ENCODE measurements at regions not wholly inside any gene's neighbourhood (a gene's known extent, or its start where the extent isn't known, plus 50 kb on each side); places are given as distances from the start of the nearest gene placed in this dataset.

- no peaks in the 10 kb centered on the region for H3K27me3 ChIP-seq (ENCODE audit: insufficient read depth, low read length)
- H3K4me1 ChIP-seq (ENCODE audit: insufficient read depth, low read length), result no peaks in the 10 kb centered on the region
- no peaks in the 10 kb centered on the region for H3K9me3 ChIP-seq (ENCODE audit: low read depth, low read length)
- H3K4me3 ChIP-seq (ENCODE audit: low read length), result no peak overlapping the region
Observed at GRCh38 chr3:116977441-116977840, 267.9 kb downstream of the TUSC7 start.

- Histone ChIP-seq H3K27me3 (ENCODE audit: insufficient read depth, low read length) (no peaks in the 10 kb centered on the region), H3K9me3 (ENCODE audit: low read depth, low read length) (no peaks in the 10 kb centered on the region), H3K4me3 (ENCODE audit: low read length) (no peak overlapping the region), H3K4me1 (ENCODE audit: insufficient read depth, low read length) (no peaks in the 10 kb centered on the region)
Observed at GRCh38 chr3:116980099-116980498, 270.5 kb downstream of the TUSC7 start.

GRCh38 chr3:116981089-116981488 is 271.5 kb downstream of the TUSC7 start:
- Histone ChIP-seq H3K4me1 (ENCODE audit: insufficient read depth, low read length) (no peaks in the 10 kb centered on the region), H3K4me3 (ENCODE audit: low read length) (no peak overlapping the region), H3K27me3 (ENCODE audit: insufficient read depth, low read length) (no peaks in the 10 kb centered on the region), H3K9me3 (ENCODE audit: low read depth, low read length) (no peaks in the 10 kb centered on the region)

GRCh38 chr3:116984301-116984700 is 274.7 kb downstream of the TUSC7 start:
- H3K9me3 ChIP-seq (ENCODE audit: low read depth, low read length), result no peaks in the 10 kb centered on the region

GRCh38 chr3:116994351-116994879 is 284.8 kb downstream of the TUSC7 start:
- no peaks in the 10 kb centered on the region for H3K9me3 ChIP-seq (ENCODE audit: low read depth, low read length)
- H3K4me3 ChIP-seq (ENCODE audit: low read length), result no peak overlapping the region

More at GRCh38 chr3:116984301-116984700, 274.7 kb downstream of the TUSC7 start:
- no peaks in the 10 kb centered on the region for H3K4me1 ChIP-seq (ENCODE audit: insufficient read depth, low read length)
- H3K4me3 ChIP-seq (ENCODE audit: low read length), result no peak overlapping the region
- H3K27me3 ChIP-seq (ENCODE audit: insufficient read depth, low read length), result no peaks in the 10 kb centered on the region

GRCh38 chr3:117003501-117003900 is 293.9 kb downstream of the TUSC7 start:
- Histone ChIP-seq H3K9me3 (ENCODE audit: low read depth, low read length) (no peaks in the 10 kb centered on the region), H3K4me3 (ENCODE audit: low read length) (no peak overlapping the region), H3K4me1 (ENCODE audit: insufficient read depth, low read length) (no peaks in the 10 kb centered on the region), H3K27me3 (ENCODE audit: insufficient read depth, low read length) (no peaks in the 10 kb centered on the region)

More at GRCh38 chr3:116994351-116994879, 284.8 kb downstream of the TUSC7 start:
- no peaks in the 10 kb centered on the region for H3K27me3 ChIP-seq (ENCODE audit: insufficient read depth, low read length)
- H3K4me1 ChIP-seq (ENCODE audit: insufficient read depth, low read length), result no peaks in the 10 kb centered on the region

- Histone ChIP-seq H3K27me3 (ENCODE audit: insufficient read depth, low read length) (no peaks in the 10 kb centered on the region), H3K4me1 (ENCODE audit: insufficient read depth, low read length) (no peaks in the 10 kb centered on the region), H3K4me3 (ENCODE audit: low read length) (no peak overlapping the region), H3K9me3 (ENCODE audit: low read depth, low read length) (no peaks in the 10 kb centered on the region)
Observed at GRCh38 chr3:117005274-117005673, 295.7 kb downstream of the TUSC7 start.

GRCh38 chr3:117005911-117006522 is 296.4 kb downstream of the TUSC7 start:
- Histone ChIP-seq H3K9me3 (ENCODE audit: low read depth, low read length) (no peaks in the 10 kb centered on the region), H3K4me1 (ENCODE audit: insufficient read depth, low read length) (no peaks in the 10 kb centered on the region), H3K4me3 (ENCODE audit: low read length) (no peak overlapping the region), H3K27me3 (ENCODE audit: insufficient read depth, low read length) (no peaks in the 10 kb centered on the region)

- Histone ChIP-seq H3K27me3 (ENCODE audit: insufficient read depth, low read length) (no peaks in the 10 kb centered on the region), H3K4me1 (ENCODE audit: insufficient read depth, low read length) (no peaks in the 10 kb centered on the region), H3K4me3 (ENCODE audit: low read length) (no peak overlapping the region)
Observed at GRCh38 chr3:117010318-117010717, 300.7 kb downstream of the TUSC7 start.

GRCh38 chr3:117011687-117012250 is 302.2 kb downstream of the TUSC7 start:
- Histone ChIP-seq H3K4me1 (ENCODE audit: insufficient read depth, low read length) (no peaks in the 10 kb centered on the region), H3K9me3 (ENCODE audit: low read depth, low read length) (no peaks in the 10 kb centered on the region), H3K4me3 (ENCODE audit: low read length) (no peak overlapping the region), H3K27me3 (ENCODE audit: insufficient read depth, low read length) (no peaks in the 10 kb centered on the region)

More at GRCh38 chr3:117010318-117010717, 300.7 kb downstream of the TUSC7 start:
- no peaks in the 10 kb centered on the region for H3K9me3 ChIP-seq (ENCODE audit: low read depth, low read length)

GRCh38 chr3:117016378-117016777 is 306.8 kb downstream of the TUSC7 start:
- H3K4me3 ChIP-seq (ENCODE audit: low read length), result no peak overlapping the region
- no peaks in the 10 kb centered on the region for H3K9me3 ChIP-seq (ENCODE audit: low read depth, low read length)
- H3K4me1 ChIP-seq (ENCODE audit: insufficient read depth, low read length), result no peaks in the 10 kb centered on the region
- no peaks in the 10 kb centered on the region for H3K27me3 ChIP-seq (ENCODE audit: insufficient read depth, low read length)

GRCh38 chr3:117017135-117017894 is 307.7 kb downstream of the TUSC7 start:
- Histone ChIP-seq H3K4me1 (ENCODE audit: insufficient read depth, low read length) (no peaks in the 10 kb centered on the region), H3K9me3 (ENCODE audit: low read depth, low read length) (no peaks in the 10 kb centered on the region), H3K4me3 (ENCODE audit: low read length) (no peak overlapping the region), H3K27me3 (ENCODE audit: insufficient read depth, low read length) (no peaks in the 10 kb centered on the region)

GRCh38 chr3:117018655-117019054 is 309.1 kb downstream of the TUSC7 start:
- no peak overlapping the region for H3K4me3 ChIP-seq (ENCODE audit: low read length)
- no peaks in the 10 kb centered on the region for H3K4me1 ChIP-seq (ENCODE audit: insufficient read depth, low read length)
- no peaks in the 10 kb centered on the region for H3K27me3 ChIP-seq (ENCODE audit: insufficient read depth, low read length)
- no peaks in the 10 kb centered on the region for H3K9me3 ChIP-seq (ENCODE audit: low read depth, low read length)

GRCh38 chr3:117019082-117019713 is 309.6 kb downstream of the TUSC7 start:
- Histone ChIP-seq H3K4me3 (ENCODE audit: low read length) (no peak overlapping the region), H3K9me3 (ENCODE audit: low read depth, low read length) (no peaks in the 10 kb centered on the region), H3K4me1 (ENCODE audit: insufficient read depth, low read length) (no peaks in the 10 kb centered on the region), H3K27me3 (ENCODE audit: insufficient read depth, low read length) (no peaks in the 10 kb centered on the region)

GRCh38 chr3:117026401-117026800 is 316.8 kb downstream of the TUSC7 start:
- Histone ChIP-seq H3K27me3 (ENCODE audit: insufficient read depth, low read length) (no peaks in the 10 kb centered on the region), H3K4me1 (ENCODE audit: insufficient read depth, low read length) (no peaks in the 10 kb centered on the region), H3K4me3 (ENCODE audit: low read length) (no peak overlapping the region), H3K9me3 (ENCODE audit: low read depth, low read length) (no peaks in the 10 kb centered on the region)

Data from mononuclear cell (primary cell).